ENCODE measurements at regions not wholly inside any gene's neighbourhood (a gene's known extent, or its start where the extent isn't known, plus 50 kb on each side); places are given as distances from the start of the nearest gene placed in this dataset.

GRCh38 chr1:173405281-173405680 lies 71.9 kb upstream of the PRDX6 start:
- DNase-seq = no peak

- DNase-seq = peak; percentile 45
These were observed 71.3 kb upstream of the PRDX6 start for GRCh38 chr1:173405834-173406233.

GRCh38 chr1:173406783-173407230 lies 70.3 kb upstream of the PRDX6 start:
- no peak for DNase-seq

GRCh38 chr1:173407846-173408245 lies 69.3 kb upstream of the PRDX6 start:
- no peak for DNase-seq

- DNase-seq = no peak
These were observed 68.2 kb upstream of the PRDX6 start for GRCh38 chr1:173408886-173409285.

- no peak for DNase-seq
These were observed 67.5 kb upstream of the PRDX6 start for GRCh38 chr1:173409613-173410012.

- peak; percentile 57 for DNase-seq
These were observed 66.9 kb upstream of the PRDX6 start for GRCh38 chr1:173410133-173410793.

- peak; percentile 49 for DNase-seq
These were observed 66.3 kb upstream of the PRDX6 start for GRCh38 chr1:173410794-173411236.

- no peak for DNase-seq
These were observed 65.0 kb upstream of the PRDX6 start for GRCh38 chr1:173411835-173412742.

GRCh38 chr1:173413271-173413707 lies 63.8 kb upstream of the PRDX6 start:
- no peak for DNase-seq

- DNase-seq = no peak
These were observed 63.0 kb upstream of the PRDX6 start for GRCh38 chr1:173414136-173414535.

- DNase-seq = no peak
These were observed 62.5 kb upstream of the PRDX6 start for GRCh38 chr1:173414539-173415226.

GRCh38 chr1:173415490-173415889 lies 61.6 kb upstream of the PRDX6 start:
- DNase-seq = no peak

GRCh38 chr1:173415905-173416450 lies 61.2 kb upstream of the PRDX6 start:
- DNase-seq = no peak

GRCh38 chr1:173417563-173417962 lies 59.6 kb upstream of the PRDX6 start:
- no peak for DNase-seq

GRCh38 chr1:173418107-173418985 lies 58.8 kb upstream of the PRDX6 start:
- peak; percentile 25 for DNase-seq

GRCh38 chr1:173420330-173420806 lies 56.8 kb upstream of the PRDX6 start:
- peak; percentile 73 for DNase-seq

- no peak for DNase-seq
These were observed 55.8 kb upstream of the PRDX6 start for GRCh38 chr1:173421286-173421685.

GRCh38 chr1:173421789-173422188 lies 55.3 kb upstream of the PRDX6 start:
- no peak for DNase-seq

GRCh38 chr1:173422456-173422976 lies 54.6 kb upstream of the PRDX6 start:
- no peak for DNase-seq

- DNase-seq = no peak
These were observed 53.8 kb upstream of the PRDX6 start for GRCh38 chr1:173423291-173423690.

GRCh38 chr1:173424143-173424542 lies 53.0 kb upstream of the PRDX6 start:
- DNase-seq = no peak
